NCI-H345 treated with DMSO at 0.1 percent for 48 hours (cell line): ENCODE measurements at regions not wholly inside any gene's neighbourhood (a gene's known extent, or its start where the extent isn't known, plus 50 kb on each side); places are given as distances from the start of the nearest gene placed in this dataset.

Source experiments
- DNase-seq: peaks from one replicate; lab custom pipeline; 2025; ENCODE audit not compliant: unreplicated experiment; lab: John Stamatoyannopoulos, UW

DNA sequence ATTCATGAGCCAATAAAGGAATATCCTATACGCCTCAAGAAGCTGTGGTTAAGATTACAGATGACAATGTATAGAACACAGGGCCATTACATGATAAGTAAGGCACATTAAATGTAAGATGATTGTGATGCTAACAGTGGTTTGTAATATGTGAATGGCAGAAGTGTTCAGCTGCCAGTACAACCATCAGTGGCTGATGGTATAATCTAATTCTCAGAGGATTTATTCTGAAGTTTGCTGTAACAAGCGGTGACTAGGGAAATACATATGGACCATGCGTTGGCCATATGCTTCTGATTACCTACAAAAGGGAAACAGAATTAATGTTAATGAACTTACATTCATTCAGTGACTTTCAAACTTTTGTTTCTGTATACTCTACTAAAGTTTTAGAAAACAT, 750.8 kb upstream of the KLHL29 start:
- DNase-seq = no peak

DNA sequence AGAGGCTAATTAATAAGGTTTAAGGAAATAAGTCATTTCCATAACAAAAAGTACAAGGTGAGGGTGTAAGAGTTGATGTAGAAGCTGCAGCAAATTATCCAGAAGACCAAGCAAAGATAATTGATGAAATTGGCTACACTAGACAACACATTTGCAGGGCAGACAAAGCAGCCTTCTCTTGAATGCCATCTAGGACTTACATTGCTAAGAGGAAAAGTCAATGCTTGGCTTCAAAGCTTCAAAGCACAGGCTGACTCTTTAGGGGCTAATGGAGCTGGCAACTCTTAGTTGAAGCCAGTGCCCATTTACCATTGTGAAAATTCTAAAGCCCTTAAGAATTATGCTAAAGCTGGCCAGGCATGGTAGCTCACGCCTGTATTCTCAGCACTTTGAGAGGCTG, 728.6 kb upstream of the KLHL29 start:
- no peak for DNase-seq

DNA sequence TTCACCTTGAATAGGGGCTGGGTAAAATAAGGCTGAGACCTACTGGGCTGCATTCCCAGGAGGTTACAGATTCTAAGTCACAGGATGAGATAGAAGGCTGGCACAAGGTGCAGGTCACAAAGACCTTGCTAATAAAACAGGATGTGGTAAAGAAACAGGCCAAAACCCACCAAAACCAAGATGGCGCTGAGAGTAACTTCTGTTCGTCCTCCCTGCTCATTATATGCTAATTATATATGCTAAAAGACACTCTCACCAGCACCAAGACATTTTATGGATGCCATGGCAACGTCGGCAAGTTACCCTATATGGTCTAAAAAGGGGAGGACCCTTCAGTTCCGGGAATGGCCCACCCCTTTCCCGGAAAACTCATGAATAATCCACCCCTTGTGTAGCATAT, 711.5 kb upstream of the KLHL29 start:
- DNase-seq = no peak

DNA sequence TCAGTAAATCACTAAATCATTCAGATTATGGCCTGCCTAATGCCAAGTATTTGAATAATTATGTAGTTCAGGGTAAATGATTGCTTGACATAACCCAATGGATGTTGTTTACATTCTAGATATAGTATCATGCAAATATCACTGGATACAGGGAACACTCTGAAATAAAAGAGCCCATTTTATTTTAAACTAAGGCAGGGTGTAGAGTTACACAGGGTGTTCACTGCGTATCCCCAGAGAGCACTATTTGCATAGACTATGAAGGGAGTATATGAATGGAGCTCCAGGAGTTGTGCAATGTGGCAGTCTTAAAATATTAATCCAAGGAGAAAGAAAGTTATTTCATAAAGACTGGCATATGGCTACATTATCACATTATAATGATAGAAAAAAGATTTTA, 701.1 kb upstream of the KLHL29 start:
- no peak for DNase-seq

DNA sequence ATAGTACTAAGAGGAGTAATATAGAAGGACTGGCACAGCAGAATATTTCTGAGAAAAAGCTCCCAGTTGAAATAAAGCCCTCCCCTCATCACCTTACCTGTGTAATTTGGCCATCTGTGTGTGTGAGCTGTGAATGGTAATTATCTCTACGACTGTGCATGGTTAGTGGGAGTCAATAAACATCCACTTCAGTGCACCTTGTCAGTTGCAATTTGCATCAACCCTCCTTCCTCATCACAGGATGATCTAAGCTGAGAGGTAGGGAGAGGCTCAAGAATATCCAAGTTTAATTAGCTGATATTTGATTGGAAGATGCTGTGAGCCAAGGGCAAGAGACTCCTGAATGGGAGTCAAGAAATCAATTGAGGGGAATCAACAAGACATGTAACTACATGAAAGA, 694.9 kb upstream of the KLHL29 start:
- no peak for DNase-seq

DNA sequence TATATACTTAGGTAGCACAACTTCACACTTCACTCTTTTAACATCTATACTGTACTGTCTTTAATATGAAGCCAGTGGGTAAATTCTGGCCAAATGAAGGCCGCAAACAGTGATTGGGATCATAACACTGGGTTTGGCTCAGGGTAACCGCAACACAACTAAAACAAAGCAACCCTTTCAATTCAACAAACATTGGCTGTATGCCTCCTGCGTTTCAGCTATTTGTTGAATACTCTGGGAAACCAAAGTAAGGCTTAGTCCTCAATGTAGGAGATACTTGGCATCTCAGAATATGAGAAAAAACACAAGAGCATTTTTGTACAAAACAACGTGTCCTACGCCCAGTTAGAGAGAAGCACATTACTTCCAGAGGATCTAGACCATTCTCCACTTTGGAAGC, 693.3 kb upstream of the KLHL29 start:
- DNase-seq = no peak

DNA sequence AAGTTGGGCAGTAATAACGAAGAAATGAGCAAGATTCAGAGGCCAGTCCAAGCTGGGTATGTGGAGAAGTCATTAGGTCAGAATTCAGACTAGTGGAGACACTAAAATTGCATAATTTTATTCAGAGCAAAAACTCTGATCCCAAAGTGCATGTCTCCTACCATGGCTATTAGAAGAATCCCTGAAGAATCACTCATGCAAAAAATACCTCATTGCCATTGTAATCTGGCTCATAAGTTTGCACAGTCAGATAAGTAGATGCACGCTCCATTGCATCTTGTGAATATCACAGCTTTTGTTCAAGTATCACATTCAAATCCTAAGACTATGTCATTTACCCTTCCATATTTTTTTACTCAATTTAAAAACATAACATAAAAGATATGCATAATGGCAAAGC, 692.2 kb upstream of the KLHL29 start:
- DNase-seq = no peak

DNA sequence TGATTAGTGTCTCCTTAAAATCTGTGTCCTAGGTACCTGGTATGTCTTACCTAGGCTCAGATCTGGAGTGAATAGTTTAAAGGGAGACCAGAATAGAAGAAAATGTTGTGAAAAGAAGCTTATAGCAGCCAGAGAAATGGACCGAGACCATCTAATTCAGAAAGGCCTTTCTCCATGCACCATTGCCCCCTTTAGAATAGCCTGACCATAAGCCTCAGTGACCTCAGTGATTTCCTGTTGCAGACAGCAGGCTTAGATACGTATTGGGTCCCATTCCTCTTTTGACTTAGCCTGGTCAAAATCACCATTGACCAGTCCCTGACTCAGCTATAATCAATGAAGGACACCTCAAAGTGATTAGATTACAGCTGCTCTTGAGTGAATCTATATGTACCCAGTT, 690.7 kb upstream of the KLHL29 start:
- DNase-seq = no peak

DNA sequence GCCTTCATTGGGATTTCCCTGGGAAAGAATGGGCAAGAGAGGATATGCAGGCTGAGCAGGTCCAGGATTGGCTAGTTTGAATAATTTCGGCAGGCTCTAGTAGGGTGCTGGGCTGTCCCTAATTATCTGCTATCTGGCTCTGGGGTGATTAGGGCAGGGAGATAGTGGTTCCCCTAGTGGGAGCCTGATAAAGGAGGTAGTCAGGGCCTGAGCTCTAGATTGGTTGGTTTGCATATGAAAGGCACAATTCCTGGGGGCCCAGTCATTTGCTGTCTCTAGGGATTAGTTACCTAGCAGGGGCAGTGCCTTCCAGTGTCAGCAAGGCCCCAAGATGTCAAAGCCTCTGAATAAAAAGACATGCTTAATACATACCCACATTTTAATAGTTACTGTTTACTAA, 690.1 kb upstream of the KLHL29 start:
- no peak for DNase-seq

DNA sequence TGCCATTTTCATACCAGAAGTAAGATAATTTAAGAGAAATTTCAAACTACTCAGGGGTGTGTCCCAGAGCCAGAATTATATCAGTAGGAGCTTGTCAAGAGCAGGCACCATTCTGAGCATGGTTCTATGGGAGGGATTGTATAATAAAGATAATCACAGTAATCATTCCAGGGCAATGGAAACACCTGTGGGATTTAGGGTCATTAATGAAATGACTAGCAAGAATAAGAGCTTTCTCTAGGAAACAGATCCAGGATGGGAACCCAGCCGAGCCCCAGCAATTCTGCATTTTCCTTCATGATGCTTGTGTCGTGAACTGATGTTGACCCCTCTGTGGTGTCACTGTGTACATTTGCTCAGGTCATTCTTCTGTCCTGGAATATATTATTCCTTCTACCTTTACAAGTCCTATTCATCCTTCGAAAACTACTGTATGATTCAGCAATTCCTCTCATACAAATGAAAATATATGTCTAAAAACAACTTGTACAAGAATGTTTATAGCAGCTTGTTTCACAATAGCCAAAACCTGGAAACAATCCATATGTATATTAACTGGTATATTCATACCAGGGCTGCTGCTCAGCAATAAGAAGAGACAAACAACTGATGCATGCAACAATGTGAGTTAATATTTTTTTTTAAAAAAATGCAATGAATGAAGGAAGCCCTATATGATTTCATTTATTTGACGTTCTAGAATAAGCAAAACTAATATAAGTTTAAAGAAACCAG, 687.8 kb upstream of the KLHL29 start:
- DNase-seq = no peak

DNA sequence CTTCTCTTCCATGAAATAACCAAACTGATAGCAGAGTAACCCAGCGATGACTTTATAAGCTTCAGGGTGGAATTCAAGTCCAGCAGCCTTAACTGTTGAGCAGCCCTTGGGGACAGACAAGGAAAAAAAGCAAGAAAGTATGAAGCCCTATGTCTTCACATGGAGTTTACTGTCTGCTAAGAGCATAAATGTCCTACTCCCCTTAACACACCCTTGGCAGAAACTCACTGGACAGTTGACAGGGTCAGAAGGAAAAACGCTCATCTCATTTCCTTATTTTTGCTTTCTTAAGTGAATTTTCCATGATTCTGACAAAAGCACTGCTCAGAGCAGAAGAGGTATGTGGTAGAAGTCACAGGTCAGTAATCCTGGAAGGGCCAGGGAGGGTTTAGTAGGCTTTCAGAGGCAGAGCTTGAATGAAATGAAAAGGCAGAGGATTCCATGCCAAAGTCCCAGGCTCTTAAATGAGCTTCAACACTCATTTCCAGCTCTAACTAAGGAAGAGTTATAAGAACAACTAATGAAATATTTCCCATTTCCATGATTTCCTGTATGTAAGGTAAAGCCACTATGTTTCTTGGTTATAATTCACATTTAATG, 683.3 kb upstream of the KLHL29 start:
- DNase-seq = no peak

DNA sequence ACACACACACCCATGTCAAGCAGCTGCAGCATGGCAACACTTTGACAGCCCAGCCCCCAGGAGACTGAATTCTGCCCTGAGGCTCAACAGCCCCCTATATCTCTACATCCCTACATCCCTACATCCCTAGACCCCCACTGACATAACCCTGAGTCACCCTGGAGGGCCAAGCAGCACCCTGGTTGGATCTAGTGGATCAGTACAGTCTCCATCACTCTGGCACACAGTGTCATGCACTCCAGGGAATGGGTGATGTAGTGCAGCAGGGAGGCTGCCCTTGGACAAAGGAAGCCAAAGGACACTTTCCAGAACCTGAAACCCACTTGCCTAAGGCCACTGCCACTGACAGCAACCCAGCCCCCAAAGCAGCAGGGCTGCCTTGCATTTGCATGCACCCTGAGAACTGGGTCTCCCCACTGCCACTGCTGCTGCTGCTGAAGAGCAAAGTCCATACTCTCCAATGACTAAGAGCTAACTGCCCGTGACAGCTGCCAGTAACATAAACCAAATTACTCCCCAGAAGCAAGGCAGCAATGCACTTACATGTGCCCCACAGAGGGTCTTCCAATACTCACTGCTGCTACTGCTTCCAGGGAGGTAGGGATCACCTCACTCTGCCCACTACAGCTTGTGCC, 681.6 kb upstream of the KLHL29 start:
- no peak for DNase-seq

DNA sequence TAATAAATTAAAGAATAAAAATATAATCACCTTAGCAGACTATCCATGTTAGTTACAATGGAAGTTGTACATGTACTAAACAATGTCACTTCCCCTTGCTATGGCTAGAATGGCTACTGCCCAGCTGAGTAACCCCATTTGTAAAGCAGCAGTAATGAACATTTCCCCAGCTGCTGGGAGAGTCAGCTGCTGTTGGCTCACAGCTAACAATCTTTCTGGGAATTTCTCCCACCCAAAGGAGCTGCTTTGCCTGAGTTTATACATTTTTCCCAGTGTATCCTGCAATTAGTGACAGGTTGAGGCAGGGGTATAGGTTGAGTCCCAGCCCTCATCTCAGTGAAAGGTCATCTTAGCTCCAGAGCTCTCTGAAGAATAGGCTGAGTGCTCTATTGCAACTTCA, 665.6 kb upstream of the KLHL29 start:
- no peak for DNase-seq

DNA sequence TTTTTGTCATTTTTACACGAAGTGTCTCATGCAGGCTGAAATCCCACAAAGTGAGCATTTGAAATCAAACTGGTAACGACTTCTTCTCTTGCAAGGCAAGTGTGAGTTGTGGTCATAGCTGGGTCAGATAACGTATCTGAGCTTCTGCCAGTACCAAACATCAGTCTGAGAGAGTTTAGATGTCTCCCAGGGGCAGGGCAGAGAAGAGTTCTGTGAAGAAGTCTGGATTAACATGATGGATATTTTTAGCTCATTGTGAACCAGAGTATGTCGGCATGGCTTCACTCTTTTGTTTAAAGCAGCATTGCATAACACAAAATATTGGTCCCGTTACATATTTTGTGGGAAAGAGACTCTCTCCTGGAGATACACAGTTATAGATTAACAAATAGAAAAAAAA, 655.5 kb upstream of the KLHL29 start:
- no peak for DNase-seq

DNA sequence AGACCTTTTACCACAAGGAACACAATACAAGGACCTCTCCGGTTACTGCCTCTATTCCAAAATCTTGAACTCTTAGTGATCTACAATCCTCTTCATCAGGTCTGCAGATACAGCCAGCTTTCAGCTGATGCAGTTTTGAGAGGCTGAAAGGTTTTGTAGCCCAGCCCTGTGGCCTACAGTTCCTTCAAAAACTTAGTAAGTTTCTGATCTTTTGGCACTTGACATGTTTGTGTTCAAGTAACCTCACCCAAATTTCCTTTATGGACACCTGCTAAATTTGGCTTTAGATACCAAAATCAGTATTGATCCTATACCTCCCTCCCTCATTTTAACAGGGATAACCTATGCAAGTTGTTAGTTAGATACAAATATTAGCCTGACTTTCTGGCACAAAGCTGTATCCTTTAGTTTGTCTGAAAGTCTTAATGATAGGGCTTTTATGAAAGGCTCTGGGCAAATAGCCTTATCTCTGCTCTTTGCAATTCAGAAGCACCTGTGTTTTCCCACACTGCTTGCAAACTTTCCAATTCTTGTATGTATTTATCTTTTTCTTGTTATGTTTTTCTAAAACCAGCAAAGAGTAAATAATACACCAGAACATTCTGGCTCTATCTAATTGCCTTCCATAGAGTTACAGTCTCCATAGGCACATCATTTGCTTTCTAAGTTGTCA, 650.5 kb upstream of the KLHL29 start:
- DNase-seq = no peak

DNA sequence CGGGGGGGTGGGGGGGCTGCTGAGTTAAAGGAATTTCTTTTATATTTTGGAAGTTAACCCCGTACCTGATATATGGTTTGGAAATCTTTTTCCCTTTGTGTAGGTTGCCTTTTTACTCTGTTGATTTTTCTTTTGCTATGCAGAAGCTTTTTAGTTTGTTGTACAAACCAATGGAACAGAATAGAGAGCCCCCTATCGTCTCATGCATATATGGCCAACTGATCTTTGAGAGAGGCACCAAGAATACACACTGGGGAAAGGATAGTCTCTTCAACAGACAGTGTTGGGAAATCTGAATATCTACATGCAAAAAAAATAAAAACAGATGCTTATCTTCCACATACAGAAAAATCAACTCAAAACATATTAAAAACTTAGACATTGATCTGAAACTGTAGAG, 647.8 kb upstream of the KLHL29 start:
- no peak for DNase-seq

DNA sequence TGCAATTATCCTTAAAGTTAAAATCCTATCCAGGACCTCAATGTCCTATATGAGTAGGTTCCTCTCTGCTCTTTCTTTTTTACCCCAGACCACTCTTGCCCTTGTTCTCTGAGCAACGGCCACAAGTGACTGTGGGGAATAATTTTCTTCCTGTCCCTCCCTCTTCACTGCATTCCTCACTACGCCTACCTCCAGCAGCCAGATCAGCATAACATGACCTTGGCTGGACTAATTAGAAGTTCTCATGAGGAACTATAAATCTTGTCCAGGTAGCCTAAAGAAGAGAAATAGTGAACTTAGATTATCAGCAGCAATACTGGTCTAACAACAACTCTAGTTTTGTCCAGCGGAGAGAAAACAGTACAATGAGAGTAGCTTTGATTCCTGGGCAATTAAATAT, 643.8 kb upstream of the KLHL29 start:
- DNase-seq = no peak

DNA sequence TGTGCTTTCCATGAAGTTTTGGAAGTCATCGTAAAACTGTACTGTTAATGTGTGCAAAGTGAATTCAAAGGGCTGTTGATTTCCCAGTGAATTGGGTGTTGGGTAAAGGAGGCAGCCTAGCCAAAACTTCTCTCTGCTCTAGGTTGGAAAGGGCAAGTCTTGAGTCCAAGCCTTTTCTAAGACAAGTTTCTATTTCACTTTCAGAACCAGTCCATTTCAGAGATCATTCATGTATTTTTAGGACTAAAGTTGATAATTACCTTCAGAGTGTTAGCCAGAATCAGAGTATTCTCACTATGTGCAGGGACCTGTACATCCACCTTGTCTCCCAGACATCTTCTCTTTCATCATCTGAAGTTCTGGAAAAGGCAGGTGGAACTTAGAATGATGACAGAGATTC, 636.1 kb upstream of the KLHL29 start:
- DNase-seq = no peak

DNA sequence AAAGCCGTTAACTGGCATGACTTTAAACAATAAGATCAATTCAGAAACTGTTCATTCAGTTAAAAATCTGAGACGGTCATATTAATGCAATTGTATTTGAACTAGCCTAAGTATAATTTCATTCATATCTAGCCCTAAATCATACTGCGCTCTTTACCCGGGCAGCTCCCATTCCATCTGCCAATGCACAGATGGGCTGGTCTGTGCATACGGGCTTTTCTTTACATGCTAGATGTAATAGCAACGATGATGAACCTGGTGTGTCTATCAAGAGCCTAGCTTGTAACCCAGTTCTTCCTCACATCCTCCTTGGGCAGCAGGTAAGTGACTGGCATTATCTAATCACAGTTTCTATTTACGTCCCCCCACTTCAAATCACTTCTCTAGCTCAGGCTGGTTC, 631.5 kb upstream of the KLHL29 start:
- no peak for DNase-seq

DNA sequence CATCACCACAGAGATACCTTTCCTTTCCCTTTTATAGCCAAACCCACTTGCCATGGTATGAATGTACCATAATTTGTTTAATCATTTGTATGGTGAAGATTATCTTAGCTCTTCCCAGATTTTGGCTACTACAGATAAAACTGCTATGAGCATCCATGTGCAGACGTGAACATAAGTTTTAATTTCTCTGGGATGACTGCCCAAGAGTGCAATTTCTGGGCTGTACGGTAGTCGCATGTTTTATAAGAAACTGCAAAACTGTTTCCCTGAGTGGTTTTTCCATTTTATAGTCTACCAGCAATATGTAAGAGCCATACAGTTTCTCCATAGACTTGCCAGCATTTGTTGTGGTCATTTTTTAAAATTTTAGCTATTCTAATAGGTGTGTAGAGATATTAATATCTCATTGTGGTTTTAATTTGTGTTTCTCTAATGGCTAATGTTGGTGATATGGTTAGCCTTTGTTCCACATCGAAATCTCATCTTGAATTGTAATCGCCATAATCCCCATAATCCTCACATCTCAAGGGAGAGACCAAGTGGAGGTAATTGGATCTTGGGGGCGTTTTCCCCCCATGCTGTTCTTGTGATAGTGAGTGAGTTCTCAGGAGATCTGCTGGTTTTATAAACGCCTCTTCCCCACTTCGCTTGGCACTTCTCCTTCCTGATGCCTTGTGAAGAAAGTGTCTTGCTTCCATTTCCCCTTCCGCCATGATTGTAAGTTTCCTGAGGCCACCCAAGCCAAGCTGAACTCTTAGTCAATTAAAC, 628.5 kb upstream of the KLHL29 start:
- DNase-seq = no peak

DNA sequence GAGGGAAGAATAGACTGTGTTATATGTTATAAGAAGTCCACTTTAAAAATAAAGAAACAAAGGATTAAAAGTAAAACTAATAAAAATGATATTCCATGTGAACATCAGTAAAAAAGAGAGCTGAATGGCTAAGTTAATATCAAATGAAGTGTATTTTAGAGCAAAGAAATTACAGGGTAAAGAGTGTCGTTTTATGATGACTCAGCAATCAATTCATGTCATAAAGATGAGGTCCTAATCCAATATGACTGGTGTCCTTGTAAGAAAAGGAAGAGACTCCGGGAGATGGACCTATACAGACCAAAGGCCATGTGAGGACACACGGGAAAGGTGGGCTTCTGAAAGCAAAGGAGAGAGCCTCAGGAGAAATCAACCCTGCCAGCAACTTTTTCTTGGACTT, 615.5 kb upstream of the KLHL29 start:
- no peak for DNase-seq
